SK-N-SH treated with all-trans-retinoic acid at 6 μM for 48 hours (cell line): ENCODE measurements at regions not wholly inside any gene's neighbourhood (a gene's known extent, or its start where the extent isn't known, plus 50 kb on each side); places are given as distances from the start of the nearest gene placed in this dataset.

Source experiments
- ATAC-seq: fragments of 200-7000 bp; cut with Tn5 transposase; 3 replicates; pipeline ENCODE4 v1.9.1; 2020; ENCODE audit warnings: mild to moderate bottlenecking, moderate library complexity
- ARNTL ChIP-seq: fragments of 450-650 bp; formaldehyde crosslinking; IDR thresholded peaks from 2 replicates; pipeline ENCODE4 v1.5.0; 2020; ENCODE audit warnings: low read depth, mild to moderate bottlenecking, moderate library complexity, borderline replicate concordance
- BACH2 ChIP-seq: fragments of 250-450 bp; sonication (Bioruptor Pico); IDR thresholded peaks from 2 replicates; pipeline ENCODE4 v1.9.0; 2021; ENCODE audit warnings: mild to moderate bottlenecking, borderline replicate concordance
- OSR1 ChIP-seq: fragments of 250-450 bp; sonication (Bioruptor Pico); IDR thresholded peaks from 2 replicates; pipeline ENCODE4 v1.8.0; 2022; ENCODE audit warnings: moderate library complexity, mild to moderate bottlenecking, inconsistent platforms
- SNAI2 ChIP-seq: fragments of 250-450 bp; sonication (Bioruptor Pico); IDR thresholded peaks from 2 replicates; pipeline ENCODE4 v1.5.0; 2020; ENCODE audit warnings: mild to moderate bottlenecking, moderate library complexity
- TCF4 ChIP-seq: fragments of 250-450 bp; sonication (Bioruptor Pico); IDR thresholded peaks from 2 replicates; pipeline ENCODE4 v1.8.0; 2021; ENCODE audit warnings: mild to moderate bottlenecking, moderate library complexity, borderline replicate concordance
- TOX ChIP-seq: fragments of 250-450 bp; sonication (Bioruptor Pico); IDR thresholded peaks from 2 replicates; pipeline ENCODE4 v1.8.0; 2021; ENCODE audit warnings: mild to moderate bottlenecking, moderate library complexity, borderline replicate concordance
- ZC3H10 ChIP-seq: fragments of 250-450 bp; sonication (Bioruptor Pico); IDR thresholded peaks from 2 replicates; pipeline ENCODE4 v1.5.1; 2021; ENCODE audit warnings: mild to moderate bottlenecking, moderate library complexity
- ZFP3 ChIP-seq: fragments of 250-450 bp; sonication (Bioruptor Pico); IDR thresholded peaks from 2 replicates; pipeline ENCODE4 v1.5.0; 2020; ENCODE audit warnings: mild to moderate bottlenecking, moderate library complexity
- ZFP30 ChIP-seq: fragments of 450-650 bp; formaldehyde crosslinking; IDR thresholded peaks from 2 replicates; pipeline ENCODE4 v1.5.0; 2022; ENCODE audit warnings: mild to moderate bottlenecking, moderate library complexity
- ZNF565 ChIP-seq: fragments of 450-650 bp; formaldehyde crosslinking; conservative IDR thresholded peaks from 2 replicates; pipeline ENCODE4 v1.5.0; 2020; ENCODE audit warnings: low read depth, mild to moderate bottlenecking, moderate library complexity
- ZNF70 ChIP-seq: fragments of 450-650 bp; formaldehyde crosslinking; IDR thresholded peaks from 2 replicates; pipeline ENCODE4 v1.5.0; 2020; ENCODE audit warnings: mild to moderate bottlenecking, moderate library complexity
- ZNF8 ChIP-seq: fragments of 450-650 bp; formaldehyde crosslinking; IDR thresholded peaks from 2 replicates; pipeline ENCODE4 v1.5.0; 2020; ENCODE audit warnings: mild to moderate bottlenecking, moderate library complexity
- TF ChIP-seq, protein P1 (sequence below): fragments of 250-450 bp; sonication (Bioruptor Pico); IDR thresholded peaks from 2 replicates; pipeline ENCODE4 v1.8.0; 2021; ENCODE audit warnings: low read depth, mild to moderate bottlenecking, moderate library complexity, borderline replicate concordance
- TF ChIP-seq, protein P2 (sequence below): fragments of 250-450 bp; sonication (Bioruptor Pico); IDR thresholded peaks from 2 replicates; pipeline ENCODE4 v1.8.0; 2020; ENCODE audit warnings: mild to moderate bottlenecking, moderate library complexity, borderline replicate concordance
- TF ChIP-seq, protein P3 (sequence below): fragments of 250-450 bp; sonication (Bioruptor Pico); IDR thresholded peaks from 2 replicates; pipeline ENCODE4 v1.5.1; 2020; ENCODE audit warnings: low read depth, mild to moderate bottlenecking, moderate library complexity
- TF ChIP-seq, protein P4 (sequence below): fragments of 250-450 bp; sonication (Bioruptor Pico); IDR thresholded peaks from 2 replicates; pipeline ENCODE4 v1.5.1; 2021; ENCODE audit warnings: mild to moderate bottlenecking, moderate library complexity
- TF ChIP-seq, protein P5 (sequence below): fragments of 250-450 bp; sonication (Bioruptor Pico); IDR thresholded peaks from 2 replicates; pipeline ENCODE4 v1.5.0; 2020; ENCODE audit warnings: mild to moderate bottlenecking, moderate library complexity

DNA sequence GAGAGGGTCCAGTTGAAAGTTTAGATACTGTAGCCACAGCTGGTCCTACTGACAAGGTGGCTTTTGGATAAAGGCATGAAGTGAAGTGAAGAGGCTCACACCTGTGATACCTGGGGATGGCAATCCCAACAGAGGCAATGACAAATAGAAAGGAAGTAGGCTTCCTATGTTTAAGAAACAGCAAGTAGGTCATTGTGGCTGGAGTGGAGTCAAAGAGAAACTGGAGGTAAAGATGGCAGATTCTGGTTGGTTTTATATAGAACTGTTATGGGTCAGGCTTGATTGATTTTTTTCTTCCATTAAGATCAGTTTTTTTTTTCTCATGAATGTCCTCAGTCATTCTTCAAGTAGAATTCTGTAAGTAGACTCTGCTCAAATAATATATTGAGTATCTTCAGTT is 79.5 kb downstream of the ANXA1 start:
- ATAC-seq: no peak
- TF ChIP-seq ZFP30 (CRISPR knock-in tag) (no peak), ZFP3 (no peak), TCF4 (CRISPR knock-in tag) (no peak), ARNTL (CRISPR knock-in tag) (no peak), ZC3H10 (CRISPR knock-in tag) (no peak)
- TF ChIP-seq, protein P1, sequence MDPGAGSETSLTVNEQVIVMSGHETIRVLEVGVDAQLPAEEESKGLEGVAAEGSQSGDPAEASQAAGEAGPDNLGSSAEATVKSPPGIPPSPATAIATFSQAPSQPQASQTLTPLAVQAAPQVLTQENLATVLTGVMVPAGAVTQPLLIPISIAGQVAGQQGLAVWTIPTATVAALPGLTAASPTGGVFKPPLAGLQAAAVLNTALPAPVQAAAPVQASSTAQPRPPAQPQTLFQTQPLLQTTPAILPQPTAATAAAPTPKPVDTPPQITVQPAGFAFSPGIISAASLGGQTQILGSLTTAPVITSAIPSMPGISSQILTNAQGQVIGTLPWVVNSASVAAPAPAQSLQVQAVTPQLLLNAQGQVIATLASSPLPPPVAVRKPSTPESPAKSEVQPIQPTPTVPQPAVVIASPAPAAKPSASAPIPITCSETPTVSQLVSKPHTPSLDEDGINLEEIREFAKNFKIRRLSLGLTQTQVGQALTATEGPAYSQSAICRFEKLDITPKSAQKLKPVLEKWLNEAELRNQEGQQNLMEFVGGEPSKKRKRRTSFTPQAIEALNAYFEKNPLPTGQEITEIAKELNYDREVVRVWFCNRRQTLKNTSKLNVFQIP: no peak
- TF ChIP-seq, protein P2, sequence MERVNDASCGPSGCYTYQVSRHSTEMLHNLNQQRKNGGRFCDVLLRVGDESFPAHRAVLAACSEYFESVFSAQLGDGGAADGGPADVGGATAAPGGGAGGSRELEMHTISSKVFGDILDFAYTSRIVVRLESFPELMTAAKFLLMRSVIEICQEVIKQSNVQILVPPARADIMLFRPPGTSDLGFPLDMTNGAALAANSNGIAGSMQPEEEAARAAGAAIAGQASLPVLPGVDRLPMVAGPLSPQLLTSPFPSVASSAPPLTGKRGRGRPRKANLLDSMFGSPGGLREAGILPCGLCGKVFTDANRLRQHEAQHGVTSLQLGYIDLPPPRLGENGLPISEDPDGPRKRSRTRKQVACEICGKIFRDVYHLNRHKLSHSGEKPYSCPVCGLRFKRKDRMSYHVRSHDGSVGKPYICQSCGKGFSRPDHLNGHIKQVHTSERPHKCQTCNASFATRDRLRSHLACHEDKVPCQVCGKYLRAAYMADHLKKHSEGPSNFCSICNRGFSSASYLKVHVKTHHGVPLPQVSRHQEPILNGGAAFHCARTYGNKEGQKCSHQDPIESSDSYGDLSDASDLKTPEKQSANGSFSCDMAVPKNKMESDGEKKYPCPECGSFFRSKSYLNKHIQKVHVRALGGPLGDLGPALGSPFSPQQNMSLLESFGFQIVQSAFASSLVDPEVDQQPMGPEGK (CRISPR knock-in tag): no peak

DNA sequence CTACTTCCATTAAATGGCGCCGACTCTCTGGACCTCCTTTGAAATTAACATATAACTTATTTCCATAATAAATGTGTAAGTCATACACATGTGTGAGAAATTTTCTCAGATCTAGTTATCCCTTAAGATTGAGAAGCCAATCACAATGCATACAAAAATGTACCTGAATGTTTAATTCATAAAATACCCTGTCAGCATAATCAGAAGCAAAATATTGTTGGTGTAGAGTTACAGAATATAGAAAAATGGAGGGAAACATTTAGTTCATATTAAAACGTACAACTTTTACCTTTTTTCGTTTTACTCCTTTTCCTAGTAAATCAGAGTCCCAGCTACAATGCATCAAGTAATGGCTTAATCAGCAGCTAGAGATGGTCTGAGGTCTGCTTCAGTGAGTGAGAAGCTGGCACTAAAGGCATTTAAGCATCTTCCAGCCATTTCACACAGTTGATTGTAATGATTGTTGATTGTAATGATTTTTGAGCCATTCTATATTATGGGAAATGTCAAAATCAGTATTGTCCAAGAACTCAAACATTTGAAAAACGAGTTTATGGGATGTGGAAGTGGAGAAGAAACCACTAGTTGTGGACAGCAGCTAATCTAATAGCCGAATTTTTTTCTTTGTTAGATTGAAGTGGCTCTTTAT is 81.8 kb downstream of the ANXA1 start:
- TF ChIP-seq OSR1 (CRISPR knock-in tag) (no peak), ZNF8 (CRISPR knock-in tag) (no peak), TOX (no peak), ZFP3 (no peak)

DNA sequence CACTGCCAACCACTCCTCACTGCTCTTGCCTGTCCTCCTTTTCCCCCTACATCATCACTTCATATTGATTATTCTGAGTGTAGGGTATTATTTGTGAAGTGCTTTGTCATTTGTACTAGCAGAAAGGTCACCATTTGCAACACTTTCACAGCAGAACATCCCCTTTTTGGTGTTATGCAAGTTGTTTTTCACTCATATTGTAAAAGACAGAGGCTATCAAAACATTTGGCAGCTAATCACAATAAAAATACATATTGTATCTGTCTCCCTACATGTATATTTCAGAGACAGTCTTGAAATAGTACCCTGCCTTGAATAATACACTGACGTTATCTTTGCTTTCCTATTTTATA is 82.3 kb downstream of the ANXA1 start:
- TF ChIP-seq ZC3H10 (CRISPR knock-in tag): no peak
- TF ChIP-seq, protein P3, sequence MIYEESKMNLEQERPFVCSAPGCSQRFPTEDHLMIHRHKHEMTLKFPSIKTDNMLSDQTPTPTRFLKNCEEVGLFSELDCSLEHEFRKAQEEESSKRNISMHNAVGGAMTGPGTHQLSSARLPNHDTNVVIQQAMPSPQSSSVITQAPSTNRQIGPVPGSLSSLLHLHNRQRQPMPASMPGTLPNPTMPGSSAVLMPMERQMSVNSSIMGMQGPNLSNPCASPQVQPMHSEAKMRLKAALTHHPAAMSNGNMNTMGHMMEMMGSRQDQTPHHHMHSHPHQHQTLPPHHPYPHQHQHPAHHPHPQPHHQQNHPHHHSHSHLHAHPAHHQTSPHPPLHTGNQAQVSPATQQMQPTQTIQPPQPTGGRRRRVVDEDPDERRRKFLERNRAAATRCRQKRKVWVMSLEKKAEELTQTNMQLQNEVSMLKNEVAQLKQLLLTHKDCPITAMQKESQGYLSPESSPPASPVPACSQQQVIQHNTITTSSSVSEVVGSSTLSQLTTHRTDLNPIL: no peak
- no peak for TF ChIP-seq ZNF8 (CRISPR knock-in tag)
- no peak for ATAC-seq

More for the DNA sequence above, 81.8 kb downstream of the ANXA1 start:
- ATAC-seq: no peak

DNA sequence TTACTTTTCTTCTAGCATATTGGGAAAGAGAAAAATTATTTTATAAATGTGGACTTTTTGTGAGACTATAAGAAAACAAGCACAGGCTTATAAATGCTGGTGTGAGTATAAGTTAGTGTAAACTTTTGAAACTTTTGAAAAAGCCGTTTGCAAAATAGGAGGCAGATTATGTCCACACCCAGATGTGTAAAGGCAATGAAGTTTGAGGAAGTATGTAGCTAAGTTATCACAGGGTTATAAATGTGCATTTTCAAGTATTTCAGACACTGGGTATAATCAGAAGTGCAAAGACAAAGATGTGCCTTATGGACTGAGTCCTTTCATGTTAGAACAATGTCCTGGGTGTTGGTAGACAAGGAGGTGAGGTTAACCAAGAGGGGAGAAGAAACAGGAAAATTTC is 85.5 kb downstream of the ANXA1 start:
- TF ChIP-seq ZNF70 (CRISPR knock-in tag): no peak
- no peak for TF ChIP-seq BACH2 (CRISPR knock-in tag)
- TF ChIP-seq, protein P4, sequence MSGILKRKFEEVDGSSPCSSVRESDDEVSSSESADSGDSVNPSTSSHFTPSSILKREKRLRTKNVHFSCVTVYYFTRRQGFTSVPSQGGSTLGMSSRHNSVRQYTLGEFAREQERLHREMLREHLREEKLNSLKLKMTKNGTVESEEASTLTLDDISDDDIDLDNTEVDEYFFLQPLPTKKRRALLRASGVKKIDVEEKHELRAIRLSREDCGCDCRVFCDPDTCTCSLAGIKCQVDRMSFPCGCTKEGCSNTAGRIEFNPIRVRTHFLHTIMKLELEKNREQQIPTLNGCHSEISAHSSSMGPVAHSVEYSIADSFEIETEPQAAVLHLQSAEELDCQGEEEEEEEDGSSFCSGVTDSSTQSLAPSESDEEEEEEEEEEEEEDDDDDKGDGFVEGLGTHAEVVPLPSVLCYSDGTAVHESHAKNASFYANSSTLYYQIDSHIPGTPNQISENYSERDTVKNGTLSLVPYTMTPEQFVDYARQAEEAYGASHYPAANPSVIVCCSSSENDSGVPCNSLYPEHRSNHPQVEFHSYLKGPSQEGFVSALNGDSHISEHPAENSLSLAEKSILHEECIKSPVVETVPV (CRISPR knock-in tag): no peak
- no peak for TF ChIP-seq ZNF565 (CRISPR knock-in tag)
- TF ChIP-seq, protein P1: no peak
- no peak for TF ChIP-seq SNAI2
- no peak for TF ChIP-seq TOX
- TF ChIP-seq ZFP30 (CRISPR knock-in tag): no peak
- TF ChIP-seq OSR1 (CRISPR knock-in tag): no peak
- ATAC-seq: no peak

DNA sequence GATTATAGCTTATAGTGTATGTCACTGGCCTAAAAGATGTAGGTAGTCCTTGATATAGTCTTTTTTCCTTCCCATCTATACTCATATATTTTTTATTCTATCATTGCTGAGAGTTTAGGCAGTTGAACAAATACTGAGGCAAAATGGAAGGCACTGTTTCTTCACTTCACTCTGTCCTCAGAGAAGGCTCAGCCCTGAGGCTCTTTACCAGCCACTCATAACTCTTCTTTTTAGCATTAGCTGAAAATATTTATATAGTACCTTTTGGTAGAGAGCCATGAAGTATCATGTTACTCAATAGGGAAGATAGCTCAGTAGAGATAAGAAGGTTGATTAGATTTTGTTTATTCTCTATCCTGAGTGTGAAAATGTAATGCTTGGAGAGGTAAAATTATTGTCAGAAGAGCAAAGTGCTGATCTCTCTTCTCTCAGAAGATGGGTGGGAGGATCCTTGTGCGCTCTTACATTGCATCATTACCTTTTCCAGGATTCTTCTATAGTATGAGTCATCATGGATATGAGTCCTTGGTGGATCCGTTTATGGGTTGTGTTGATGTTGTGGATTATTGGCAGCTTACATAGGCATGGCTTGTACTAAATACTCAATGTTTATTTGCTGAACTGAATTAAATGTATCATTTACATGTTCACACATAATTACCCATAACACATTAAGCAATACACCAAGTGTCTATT is 88.1 kb downstream of the ANXA1 start:
- ATAC-seq: no peak
- TF ChIP-seq SNAI2 (no peak), ZC3H10 (CRISPR knock-in tag) (no peak), ZNF8 (CRISPR knock-in tag) (no peak), BACH2 (CRISPR knock-in tag) (no peak), TOX (no peak), ZNF70 (CRISPR knock-in tag) (no peak)
- TF ChIP-seq, protein P2 (CRISPR knock-in tag): no peak
- TF ChIP-seq, protein P5, sequence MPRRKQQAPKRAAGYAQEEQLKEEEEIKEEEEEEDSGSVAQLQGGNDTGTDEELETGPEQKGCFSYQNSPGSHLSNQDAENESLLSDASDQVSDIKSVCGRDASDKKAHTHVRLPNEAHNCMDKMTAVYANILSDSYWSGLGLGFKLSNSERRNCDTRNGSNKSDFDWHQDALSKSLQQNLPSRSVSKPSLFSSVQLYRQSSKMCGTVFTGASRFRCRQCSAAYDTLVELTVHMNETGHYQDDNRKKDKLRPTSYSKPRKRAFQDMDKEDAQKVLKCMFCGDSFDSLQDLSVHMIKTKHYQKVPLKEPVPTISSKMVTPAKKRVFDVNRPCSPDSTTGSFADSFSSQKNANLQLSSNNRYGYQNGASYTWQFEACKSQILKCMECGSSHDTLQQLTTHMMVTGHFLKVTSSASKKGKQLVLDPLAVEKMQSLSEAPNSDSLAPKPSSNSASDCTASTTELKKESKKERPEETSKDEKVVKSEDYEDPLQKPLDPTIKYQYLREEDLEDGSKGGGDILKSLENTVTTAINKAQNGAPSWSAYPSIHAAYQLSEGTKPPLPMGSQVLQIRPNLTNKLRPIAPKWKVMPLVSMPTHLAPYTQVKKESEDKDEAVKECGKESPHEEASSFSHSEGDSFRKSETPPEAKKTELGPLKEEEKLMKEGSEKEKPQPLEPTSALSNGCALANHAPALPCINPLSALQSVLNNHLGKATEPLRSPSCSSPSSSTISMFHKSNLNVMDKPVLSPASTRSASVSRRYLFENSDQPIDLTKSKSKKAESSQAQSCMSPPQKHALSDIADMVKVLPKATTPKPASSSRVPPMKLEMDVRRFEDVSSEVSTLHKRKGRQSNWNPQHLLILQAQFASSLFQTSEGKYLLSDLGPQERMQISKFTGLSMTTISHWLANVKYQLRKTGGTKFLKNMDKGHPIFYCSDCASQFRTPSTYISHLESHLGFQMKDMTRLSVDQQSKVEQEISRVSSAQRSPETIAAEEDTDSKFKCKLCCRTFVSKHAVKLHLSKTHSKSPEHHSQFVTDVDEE (CRISPR knock-in tag): no peak
